ENCODE measurements at regions not wholly inside any gene's neighbourhood (a gene's known extent, or its start where the extent isn't known, plus 50 kb on each side); places are given as distances from the start of the nearest gene placed in this dataset.
A peak's percentile ranks its signal among the peaks of the same experiment; 100 is the strongest.

GRCh38 chr5:97606531-97606930 is 423.5 kb upstream of the RIOK2 start:
- DNase-seq, result no peak

DNA sequence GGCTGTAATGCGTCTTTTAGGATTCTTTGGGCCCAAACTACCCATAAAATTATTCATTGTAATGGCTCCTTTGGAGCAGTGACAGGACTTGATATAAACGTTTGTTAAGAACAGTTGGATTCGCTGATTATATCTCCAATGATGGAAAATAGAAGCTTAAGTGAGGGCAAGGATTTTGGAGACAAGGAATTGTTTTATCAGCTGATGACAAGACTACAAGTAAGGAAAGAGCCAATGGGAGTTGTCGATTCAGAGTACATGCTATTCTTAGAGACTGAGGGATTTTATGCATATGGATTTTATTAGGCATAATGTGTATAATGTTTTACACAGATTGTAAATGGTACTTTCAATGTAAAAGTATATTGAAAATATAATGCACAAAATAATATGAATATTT is 425.5 kb upstream of the RIOK2 start:
- no peak for DNase-seq

DNA sequence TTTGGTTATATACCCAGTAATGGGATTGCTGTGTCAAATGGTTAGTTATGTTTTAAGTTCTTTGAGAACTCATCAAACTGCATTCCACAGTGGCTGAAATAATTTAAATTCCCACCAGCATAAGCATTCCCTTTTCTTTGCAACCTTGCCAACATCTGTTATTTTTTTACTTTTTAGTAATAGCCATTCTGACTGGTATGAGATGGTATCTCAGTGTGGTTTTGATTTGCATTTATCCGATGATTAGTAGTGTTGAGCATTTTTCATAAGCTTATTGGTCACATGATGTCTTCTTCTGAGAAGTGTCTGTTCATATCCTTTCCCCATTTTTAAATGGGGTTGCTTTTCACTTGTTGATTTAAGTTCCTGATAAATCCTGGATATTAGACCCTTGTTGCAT is 435.7 kb upstream of the RIOK2 start:
- DNase-seq, result peak; percentile 87

- DNase-seq, result no peak
These were observed 440.4 kb upstream of the RIOK2 start for GRCh38 chr5:97623441-97623840.

- no peak for DNase-seq
These were observed 441.8 kb upstream of the RIOK2 start for GRCh38 chr5:97624886-97625285.

DNA sequence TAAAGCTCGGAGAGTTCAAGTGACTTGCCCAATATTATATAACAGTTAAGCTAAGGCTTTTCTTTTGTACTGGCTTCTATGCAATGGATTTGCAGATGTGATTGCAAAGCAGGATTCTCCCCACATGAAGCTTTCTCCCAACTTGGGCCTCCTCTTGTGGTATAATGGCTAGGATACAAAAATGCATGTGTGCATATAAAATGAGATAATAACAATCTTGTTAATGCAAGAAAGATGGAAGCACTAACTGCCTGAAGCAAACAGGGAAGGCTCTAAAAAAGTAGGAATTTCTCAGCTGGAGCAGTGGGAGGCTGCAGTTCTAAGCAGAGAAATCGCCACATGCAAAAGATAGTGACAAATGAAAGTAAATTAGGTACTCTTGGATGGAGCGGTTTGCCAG is 444.2 kb upstream of the RIOK2 start:
- peak; percentile 21 for DNase-seq

DNA sequence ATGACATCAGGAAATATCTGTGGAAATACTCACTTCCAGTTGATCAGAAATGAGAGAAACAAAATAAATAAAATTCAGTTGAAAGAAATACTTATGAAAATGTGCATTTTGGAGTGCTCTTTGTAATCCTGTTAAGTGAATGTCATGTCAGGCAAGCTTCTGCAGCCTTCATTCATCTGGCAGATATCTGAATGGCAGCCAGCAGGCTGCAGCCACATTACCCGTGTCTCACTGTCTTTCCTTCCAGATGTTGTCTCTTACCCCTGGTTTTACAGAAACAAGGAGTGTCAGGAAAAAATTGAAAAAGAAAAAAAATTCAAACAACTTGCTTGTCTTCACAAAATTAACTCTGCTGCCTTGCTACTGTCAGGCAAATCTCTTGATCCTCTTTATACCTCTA is 445.0 kb upstream of the RIOK2 start:
- peak; percentile 26 for DNase-seq

DNA sequence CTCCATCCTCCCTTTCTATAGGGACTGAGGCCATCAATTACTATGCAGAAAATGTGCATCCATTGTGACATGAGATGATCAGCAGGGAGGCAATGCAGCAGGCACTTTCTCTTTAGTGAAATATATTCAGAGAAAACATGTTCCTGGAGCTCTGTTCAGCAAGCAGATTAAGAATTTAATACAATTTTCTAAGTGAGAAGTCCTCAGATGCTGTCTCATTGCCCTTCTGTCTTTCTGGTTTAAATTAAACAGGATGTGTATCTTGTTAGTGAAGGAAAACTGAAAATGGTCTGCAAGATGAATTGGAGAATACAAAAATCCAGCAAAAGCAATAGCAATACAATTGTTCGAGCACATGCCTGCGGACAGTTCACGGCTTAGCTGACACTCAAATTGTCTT is 445.8 kb upstream of the RIOK2 start:
- DNase-seq, result peak; percentile 6

DNA sequence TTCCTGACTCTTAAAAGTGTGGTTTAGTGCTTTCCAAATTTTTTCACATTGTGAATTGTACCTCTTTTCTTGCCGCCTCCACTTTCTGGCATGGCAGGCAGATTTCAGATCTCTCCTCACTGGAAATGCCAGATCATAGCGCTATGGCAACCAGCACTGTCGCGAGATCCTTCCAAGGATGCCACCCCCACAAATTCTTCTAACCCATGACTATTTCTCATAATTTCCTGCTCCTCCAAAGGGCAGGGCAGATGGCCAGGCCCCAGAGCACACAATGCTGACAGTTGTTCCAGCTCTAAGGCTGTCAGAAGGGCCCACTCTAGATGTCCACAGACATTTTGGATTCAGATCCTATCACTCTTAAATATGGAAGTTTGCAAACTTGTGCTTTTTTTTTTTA is 446.2 kb upstream of the RIOK2 start:
- peak; percentile 81 for DNase-seq

DNA sequence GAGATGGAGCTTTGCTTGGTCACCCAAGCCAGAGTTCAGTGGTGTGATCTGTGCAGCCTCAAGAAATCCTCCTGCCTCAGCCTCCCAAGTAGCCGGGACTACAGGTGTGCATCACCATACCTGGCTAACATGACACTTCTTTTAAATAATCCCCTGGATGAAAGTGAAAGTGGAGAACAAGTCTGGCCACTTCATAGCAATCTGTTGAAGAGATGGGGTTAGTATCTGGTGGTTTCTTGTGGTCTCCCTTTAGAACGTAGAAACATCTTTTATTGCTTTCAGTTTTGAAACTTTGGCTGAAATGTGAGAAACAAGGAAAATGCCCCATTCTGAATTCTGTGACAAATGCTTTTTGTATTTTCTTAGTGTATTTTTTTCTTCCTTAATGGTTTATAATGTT is 452.5 kb upstream of the RIOK2 start:
- DNase-seq, result no peak

- no peak for DNase-seq
These were observed 453.7 kb upstream of the RIOK2 start for GRCh38 chr5:97636766-97637165.

- DNase-seq, result no peak
These were observed 458.0 kb upstream of the RIOK2 start for GRCh38 chr5:97641081-97641480.

- no peak for DNase-seq
These were observed 461.2 kb upstream of the RIOK2 start for GRCh38 chr5:97644206-97644605.

- DNase-seq, result no peak
These were observed 461.8 kb upstream of the RIOK2 start for GRCh38 chr5:97644896-97645295.

- no peak for DNase-seq
These were observed 474.2 kb upstream of the RIOK2 start for GRCh38 chr5:97657239-97657638.

DNA sequence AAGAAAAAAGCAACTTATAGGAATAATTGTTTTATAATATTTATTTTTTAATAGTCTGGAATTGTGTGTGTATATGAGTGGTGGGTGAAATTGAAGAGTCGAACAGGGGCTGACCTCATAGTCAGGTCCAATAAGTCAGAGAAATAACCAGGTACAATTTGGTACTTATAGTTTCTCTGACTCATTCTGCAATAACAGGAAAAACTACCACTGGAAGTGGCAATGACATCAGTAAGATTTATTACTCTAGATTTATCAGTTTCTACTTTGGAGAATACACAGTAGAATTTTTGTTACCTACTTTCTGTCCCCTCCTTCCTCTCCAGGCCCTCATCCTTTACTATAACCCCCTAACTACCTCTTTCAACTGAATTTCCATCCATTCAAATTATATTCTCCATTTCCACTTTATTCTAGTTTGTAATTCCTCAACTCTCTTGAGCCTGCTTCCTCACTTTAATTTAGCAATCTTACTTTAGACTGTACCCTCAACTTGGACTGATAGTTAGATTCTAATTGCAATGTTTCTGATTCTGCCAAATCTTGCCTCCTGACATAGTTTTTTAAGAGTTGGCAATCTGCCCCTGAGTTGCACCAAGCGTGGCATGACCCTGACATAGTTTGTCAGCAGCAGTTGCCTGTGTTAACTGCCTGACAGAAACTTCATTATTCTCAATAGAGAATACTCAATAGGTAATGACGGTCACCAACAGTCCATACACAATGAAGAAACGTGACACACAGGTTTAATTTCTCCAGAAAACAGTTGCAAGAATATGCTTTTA is 475.3 kb upstream of the RIOK2 start:
- DNase-seq, result no peak

GRCh38 chr5:97666783-97667182 is 483.7 kb upstream of the RIOK2 start:
- no peak for DNase-seq

DNA sequence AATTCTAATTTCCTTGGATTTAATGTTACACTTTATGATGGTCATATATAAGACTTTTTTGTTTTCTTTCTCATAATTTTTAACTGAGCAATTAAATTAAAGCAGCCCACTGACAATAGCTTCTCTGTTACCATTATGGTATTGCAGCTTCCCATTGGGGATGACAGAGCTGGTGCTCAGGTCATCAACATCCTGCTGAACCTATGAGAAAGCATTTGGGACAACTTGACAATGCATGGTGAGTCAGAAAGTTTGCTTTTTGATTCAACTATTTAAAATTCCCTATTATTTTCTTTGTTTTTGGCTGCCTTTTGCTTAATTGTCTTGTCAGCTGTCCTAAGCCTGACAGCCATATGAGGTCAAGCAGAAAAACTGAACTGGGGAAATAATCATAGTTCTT is 487.4 kb upstream of the RIOK2 start:
- no peak for DNase-seq

DNA sequence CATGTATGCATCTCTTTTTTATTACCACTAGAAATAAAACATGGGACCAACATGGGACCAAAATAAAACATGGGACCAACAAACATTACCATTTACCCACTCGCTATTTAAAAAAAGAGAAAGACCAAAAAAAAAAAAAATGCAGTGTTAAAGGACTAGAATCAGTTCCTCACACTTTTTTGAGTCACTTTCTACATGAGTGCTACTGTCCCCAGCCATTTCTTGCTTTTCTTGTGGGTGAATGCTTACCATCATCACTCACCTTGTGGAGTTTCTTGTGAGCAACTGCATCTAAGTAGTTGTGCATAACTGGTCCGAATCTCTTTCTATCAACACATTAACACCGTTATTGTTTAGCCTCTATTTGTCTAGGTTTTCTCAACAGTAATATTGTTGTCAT is 493.6 kb upstream of the RIOK2 start:
- DNase-seq, result no peak

- DNase-seq, result no peak
These were observed 511.0 kb upstream of the RIOK2 start for GRCh38 chr5:97694091-97694490.

GRCh38 chr5:97714424-97714823 is 531.4 kb upstream of the RIOK2 start:
- DNase-seq, result no peak

GRCh38 chr5:97726106-97726505 is 543.1 kb upstream of the RIOK2 start:
- DNase-seq, result no peak

- peak; percentile 33 for DNase-seq
These were observed 545.9 kb upstream of the RIOK2 start for GRCh38 chr5:97728920-97729319.

DNA sequence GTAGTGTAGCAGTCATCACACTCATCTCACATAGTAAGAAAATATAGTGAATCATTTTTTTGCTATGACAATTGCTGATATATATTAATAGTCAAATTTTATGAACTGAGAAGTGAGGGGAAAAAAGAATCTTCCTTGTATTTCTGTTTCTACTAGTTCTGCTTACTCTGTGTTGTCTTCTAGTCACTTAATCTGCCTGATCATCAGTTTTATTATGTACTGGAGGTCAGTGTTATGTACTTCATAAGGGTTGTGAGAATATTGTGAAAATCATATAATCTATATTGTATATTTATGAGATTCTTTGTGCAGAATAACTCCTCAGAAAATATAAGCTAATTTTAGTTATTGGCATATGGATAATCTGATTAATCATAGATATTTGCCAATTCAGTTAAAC is 546.9 kb upstream of the RIOK2 start:
- no peak for DNase-seq

DNA sequence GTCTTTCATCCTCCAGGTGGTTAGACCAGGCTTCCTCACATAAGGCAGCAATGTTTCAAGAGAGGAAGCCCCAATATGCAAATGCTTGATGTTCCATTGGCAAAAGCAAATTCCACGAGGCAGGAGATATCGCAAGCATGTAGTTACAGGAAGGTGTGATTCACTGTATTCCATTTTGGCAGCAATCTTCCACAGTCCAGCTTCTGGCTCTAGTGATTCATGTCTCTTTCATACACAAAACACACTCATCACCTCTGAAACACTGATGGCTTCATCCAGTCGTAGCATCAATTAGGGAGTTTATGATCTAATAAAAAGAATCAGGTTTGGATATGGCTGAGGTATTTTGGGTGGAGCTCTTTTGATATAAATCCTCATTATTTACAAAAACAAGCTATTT is 552.2 kb upstream of the RIOK2 start:
- DNase-seq, result peak; percentile 87

All from fibroblast of skin of abdomen (primary cell).